ENCODE measurements at regions not wholly inside any gene's neighbourhood (a gene's known extent, or its start where the extent isn't known, plus 50 kb on each side); places are given as distances from the start of the nearest gene placed in this dataset.

GRCh38 chr14:82441270-82441669 lies 907.6 kb upstream of the SEL1L start:
- TF ChIP-seq CTCF (IDR thresholded peaks at IDR 0.05) (no peak), POLR2AphosphoS5 (IDR thresholded peaks at IDR 0.05) (no peak)

Measured in sigmoid colon (tissue), 4 donors.